Fibroblast of pulmonary artery (primary cell): ENCODE measurements at regions not wholly inside any gene's neighbourhood (a gene's known extent, or its start where the extent isn't known, plus 50 kb on each side); places are given as distances from the start of the nearest gene placed in this dataset.

Experiments
- DNase-seq: peaks from one replicate; pipeline ENCODE4 v3.0.0-alpha.2; 2010; ENCODE audit warnings: low read depth
- H3K4me3 ChIP-seq: replicated peaks from 2 replicates; pipeline ENCODE4 v1.5.1; 2011; ENCODE audit warnings: low read depth, mild to moderate bottlenecking, control low read depth, low read length, moderate library complexity
- CTCF ChIP-seq: IDR thresholded peaks from 2 replicates; pipeline ENCODE4 v1.5.1; 2011; ENCODE audit warnings: mild to moderate bottlenecking, control low read depth, low read length, inconsistent platforms; ENCODE audit errors: missing control alignments

DNA sequence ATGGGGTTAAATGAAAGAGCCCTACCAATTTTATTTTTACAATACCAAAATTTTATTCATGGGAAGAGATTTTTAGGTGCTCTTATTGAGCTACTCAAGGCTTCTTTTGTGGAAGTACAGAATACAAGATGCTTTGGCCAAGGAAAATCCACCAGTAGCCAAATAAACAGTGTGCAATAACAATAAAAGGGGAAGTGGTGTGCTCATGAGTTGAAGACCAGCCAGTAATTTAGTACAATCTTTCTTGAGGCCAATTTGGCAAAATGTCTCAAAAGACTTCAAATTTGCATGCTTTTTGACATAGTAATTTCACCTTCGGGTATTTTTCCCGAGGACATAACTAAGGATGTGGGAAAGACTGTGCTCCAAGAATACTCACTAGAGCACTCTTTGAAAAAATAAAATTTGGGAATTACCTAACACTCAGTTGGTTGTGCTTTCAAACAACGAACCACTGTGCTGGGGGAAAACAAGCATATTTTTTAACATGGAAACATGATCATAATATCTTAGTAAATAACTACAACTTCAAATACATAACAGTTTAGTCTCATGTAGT, 294.0 kb downstream of the DIPK2A start:
- H3K4me3 ChIP-seq, result no peak overlapping the region
- peak; percentile 73 for DNase-seq
- no peak for TF ChIP-seq CTCF

GRCh38 chr3:144270100-144270499, 298.5 kb downstream of the DIPK2A start:
- TF ChIP-seq CTCF, result no peak
- no peak for DNase-seq

DNA sequence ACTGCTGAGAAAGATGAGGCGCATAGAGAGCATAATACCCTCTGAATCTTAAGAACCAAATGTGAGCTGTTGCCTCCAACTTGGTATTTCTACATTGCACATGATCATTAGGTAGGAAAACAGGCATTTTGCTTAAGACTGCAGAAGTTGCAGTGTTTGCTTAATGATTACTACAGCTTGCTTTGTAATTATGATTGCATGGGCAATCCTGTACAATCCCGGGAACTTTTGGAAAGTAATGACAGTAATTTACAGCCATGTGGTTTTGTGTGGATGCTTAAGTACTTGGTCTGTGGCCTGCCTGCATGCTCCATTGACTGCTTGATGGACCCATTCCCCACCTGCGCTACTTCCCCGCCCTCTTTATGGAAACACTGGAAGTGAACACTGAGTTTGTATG, 301.1 kb downstream of the DIPK2A start:
- H3K4me3 ChIP-seq, result no peak overlapping the region
- TF ChIP-seq CTCF, result no peak
- DNase-seq, result no peak

More at GRCh38 chr3:144270100-144270499, 298.5 kb downstream of the DIPK2A start:
- no peak overlapping the region for H3K4me3 ChIP-seq

GRCh38 chr3:144273601-144274000, 302.0 kb downstream of the DIPK2A start:
- TF ChIP-seq CTCF, result no peak
- H3K4me3 ChIP-seq, result no peak overlapping the region
- DNase-seq, result peak; percentile 20

- TF ChIP-seq CTCF, result no peak
- no peak overlapping the region for H3K4me3 ChIP-seq
- DNase-seq, result no peak
These were observed 303.4 kb downstream of the DIPK2A start for GRCh38 chr3:144275005-144275404.

DNA sequence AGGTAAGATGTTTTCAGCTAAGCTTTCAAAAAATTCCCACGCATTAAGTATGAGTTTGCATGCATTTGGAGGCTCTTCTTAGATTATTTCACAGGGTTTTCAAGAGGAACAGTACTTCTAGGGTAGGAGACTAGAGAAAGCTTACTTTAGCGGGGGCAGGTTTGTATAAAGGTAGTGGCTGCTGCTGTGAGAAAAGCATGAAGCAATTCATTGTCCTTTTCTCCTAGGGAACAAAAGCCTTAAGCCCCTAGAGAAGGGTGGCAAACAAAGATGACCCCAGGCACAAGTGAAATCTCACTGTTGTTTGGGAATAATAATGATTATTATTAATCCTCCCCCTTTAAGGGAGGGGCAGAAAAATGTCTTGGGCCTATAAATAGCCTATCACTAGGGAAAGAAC, 310.7 kb downstream of the DIPK2A start:
- no peak for TF ChIP-seq CTCF
- no peak for DNase-seq
- H3K4me3 ChIP-seq, result no peak overlapping the region

DNA sequence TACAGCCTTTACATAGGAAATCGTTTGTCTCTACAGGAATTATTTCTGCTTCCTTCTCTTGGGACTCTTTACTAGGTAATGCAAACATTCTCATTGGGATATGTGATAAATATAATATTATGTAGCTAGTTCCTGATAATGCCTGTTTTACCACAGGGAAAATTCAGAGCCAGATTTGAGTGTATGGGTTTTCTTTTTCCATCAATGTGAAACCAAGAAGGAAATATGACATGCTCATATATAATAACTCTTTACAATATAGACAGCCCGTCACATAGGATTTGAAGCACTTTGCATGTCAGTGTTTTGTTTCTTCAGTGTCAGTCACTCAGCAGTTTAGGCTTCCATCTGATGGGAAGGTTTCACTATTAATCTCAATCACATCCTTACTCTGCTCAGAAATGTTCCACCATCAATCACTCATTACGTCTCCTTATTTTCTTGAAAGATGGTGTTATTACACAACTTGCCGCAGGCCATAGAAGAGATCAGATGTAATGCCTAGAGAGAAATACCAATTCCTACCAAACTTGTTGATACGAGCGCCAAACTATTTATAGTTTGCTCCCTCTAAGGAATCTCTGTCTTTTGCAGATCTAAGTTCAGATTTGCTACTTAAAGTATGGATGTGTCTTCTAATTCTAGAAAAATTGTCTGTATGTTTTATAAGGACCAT, 314.8 kb downstream of the DIPK2A start:
- TF ChIP-seq CTCF, result no peak
- no peak for DNase-seq
- no peak overlapping the region for H3K4me3 ChIP-seq
